Activated B cell treated with CpG ODN at 0.5 μM for 24 hours (primary cell): ENCODE measurements at regions not wholly inside any gene's neighbourhood (a gene's known extent, or its start where the extent isn't known, plus 50 kb on each side); places are given as distances from the start of the nearest gene placed in this dataset.

Source experiments
- ATAC-seq: fragments of 200-7000 bp; cut with Tn5 transposase; one replicate; pipeline ENCODE4 v1.10.0; 2021; ENCODE audit warnings: low read depth, mild to moderate bottlenecking, moderate library complexity
- CTCF ChIA-PET: fragments of 350-600 bp; sonication (Branson Sonifier 250); formaldehyde crosslinking; loops from one replicate; lab custom pipeline; 2021; ENCODE audit warnings: antibody characterized with exemption; lab: Charles Lee
- POLR2A ChIA-PET: fragments of 350-600 bp; sonication (Branson Sonifier 250); formaldehyde crosslinking; loops from one replicate; lab custom pipeline; 2021; ENCODE audit warnings: antibody characterized with exemption; lab: Charles Lee
- DNase-seq: peaks from one replicate; pipeline ENCODE4 v3.0.0; 2022
- H3K27ac Mint-ChIP-seq: one replicate; pipeline ENCODE4 v1.8.0; 2020; ENCODE audit warnings: mixed read lengths
- H3K27me3 Mint-ChIP-seq: one replicate; pipeline ENCODE4 v1.8.0; 2021; ENCODE audit warnings: mixed read lengths
- H3K36me3 Mint-ChIP-seq: one replicate; pipeline ENCODE4 v1.8.0; 2021; ENCODE audit warnings: low read depth, mixed read lengths
- H3K4me1 Mint-ChIP-seq: one replicate; pipeline ENCODE4 v1.8.0; 2021; ENCODE audit warnings: mixed read lengths
- H3K4me3 Mint-ChIP-seq: one replicate; pipeline ENCODE4 v1.8.0; 2020; ENCODE audit warnings: mild to moderate bottlenecking, mixed read lengths
- H3K9me3 Mint-ChIP-seq: one replicate; pipeline ENCODE4 v1.8.0; 2020; ENCODE audit warnings: mixed read lengths
- intact Hi-C: fragments of 100-400 bp; cut with micrococcal nuclease; formaldehyde crosslinking; loops from one replicate; pipeline ENCODE4 v1.15.1; 2024
- TF ChIP-seq, protein P1 (sequence below): fragments of 200-600 bp; IDR thresholded peaks from one replicate; pipeline ENCODE4 v1.8.0; 2022; ENCODE audit warnings: antibody characterized with exemption, mild to moderate bottlenecking

GRCh38 chr10:78868861-78869260 lies 199.9 kb upstream of the ZMIZ1 start:
- intact Hi-C loops: no loop called here
- ChIA-PET POLR2A (no interaction called here), CTCF (no interaction called here)
- H3K36me3 Mint-ChIP-seq: no peaks in the 10 kb centered on the region
- H3K9me3 Mint-ChIP-seq: no peaks in the 10 kb centered on the region
- H3K4me1 Mint-ChIP-seq: no peaks in the 10 kb centered on the region
- DNase-seq: no peak
- peaks cover 25% of the 10 kb centered on the region for H3K27me3 Mint-ChIP-seq
- TF ChIP-seq, protein P1, sequence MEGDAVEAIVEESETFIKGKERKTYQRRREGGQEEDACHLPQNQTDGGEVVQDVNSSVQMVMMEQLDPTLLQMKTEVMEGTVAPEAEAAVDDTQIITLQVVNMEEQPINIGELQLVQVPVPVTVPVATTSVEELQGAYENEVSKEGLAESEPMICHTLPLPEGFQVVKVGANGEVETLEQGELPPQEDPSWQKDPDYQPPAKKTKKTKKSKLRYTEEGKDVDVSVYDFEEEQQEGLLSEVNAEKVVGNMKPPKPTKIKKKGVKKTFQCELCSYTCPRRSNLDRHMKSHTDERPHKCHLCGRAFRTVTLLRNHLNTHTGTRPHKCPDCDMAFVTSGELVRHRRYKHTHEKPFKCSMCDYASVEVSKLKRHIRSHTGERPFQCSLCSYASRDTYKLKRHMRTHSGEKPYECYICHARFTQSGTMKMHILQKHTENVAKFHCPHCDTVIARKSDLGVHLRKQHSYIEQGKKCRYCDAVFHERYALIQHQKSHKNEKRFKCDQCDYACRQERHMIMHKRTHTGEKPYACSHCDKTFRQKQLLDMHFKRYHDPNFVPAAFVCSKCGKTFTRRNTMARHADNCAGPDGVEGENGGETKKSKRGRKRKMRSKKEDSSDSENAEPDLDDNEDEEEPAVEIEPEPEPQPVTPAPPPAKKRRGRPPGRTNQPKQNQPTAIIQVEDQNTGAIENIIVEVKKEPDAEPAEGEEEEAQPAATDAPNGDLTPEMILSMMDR: no peak
- H3K4me3 Mint-ChIP-seq: no peak overlapping the region
- no peak overlapping the region for H3K27ac Mint-ChIP-seq
- ATAC-seq: no peak

DNA sequence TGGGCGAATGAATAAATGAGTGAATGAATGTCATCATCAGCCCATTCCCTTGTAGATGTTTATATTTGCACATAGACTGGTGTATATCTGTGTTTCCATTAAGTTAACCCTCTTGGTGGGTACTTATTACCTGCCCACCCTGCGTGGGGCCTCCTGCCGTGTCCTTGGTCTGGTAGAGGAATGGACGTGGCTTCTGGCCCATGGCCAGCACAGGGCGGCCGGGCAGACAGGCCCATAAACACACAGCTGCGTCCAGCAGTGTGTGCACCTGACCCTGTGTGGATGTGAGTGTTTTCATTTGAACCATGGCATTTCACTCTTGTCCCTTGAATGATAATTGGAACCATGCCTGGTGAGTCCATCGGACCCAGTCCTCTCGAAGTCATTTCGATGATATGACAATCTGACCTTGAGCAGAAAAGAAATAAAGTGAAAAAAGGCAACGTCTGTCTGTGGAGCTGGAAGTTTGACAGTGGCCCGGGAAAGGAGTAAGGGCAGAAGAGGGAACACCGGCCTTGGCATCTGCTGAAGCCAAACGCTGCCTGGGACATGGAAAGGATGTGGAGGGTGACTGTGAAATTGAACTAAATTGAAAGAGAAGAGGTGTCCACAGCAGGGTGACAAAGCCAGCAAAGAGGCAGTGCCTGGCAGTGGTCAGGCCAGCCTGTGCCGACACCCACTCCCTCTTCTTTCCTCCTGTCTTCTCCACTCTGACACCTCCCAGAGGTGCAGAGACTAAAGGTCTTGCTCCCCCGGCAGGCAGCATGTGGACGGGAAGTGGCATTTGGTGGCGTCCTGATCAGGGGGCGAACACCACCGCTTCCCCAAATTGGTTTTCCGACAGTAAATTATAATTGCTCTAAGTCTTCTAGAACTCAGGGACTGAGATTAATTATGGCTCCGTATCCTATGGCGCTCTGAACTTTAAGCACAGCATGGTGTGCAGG lies 199.0 kb upstream of the ZMIZ1 start:
- ATAC-seq: no peak
- POLR2A ChIA-PET: no interaction called here
- H3K36me3 Mint-ChIP-seq: no peaks in the 10 kb centered on the region

DNA sequence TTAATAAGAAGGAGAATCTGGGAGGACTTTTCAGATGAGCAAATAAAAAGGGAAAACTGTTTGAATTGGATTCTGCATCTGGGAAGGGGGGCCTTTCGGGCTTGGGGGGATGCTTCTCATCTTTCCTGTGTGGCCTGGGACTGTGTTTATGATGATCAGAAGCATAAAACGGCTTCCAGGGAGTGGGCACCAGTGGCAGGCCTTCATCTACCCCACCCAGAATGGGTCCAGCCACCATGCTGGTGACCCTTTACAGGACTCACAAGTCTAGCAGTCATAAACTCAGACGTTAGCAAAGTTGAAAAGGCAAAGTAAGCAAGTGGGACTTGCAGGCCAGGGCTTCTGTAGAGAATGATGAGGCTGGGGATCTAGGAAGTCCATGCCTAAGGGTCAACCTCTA lies 198.3 kb upstream of the ZMIZ1 start:
- no peak for ATAC-seq
- CTCF ChIA-PET: no interaction called here
- POLR2A ChIA-PET: no interaction called here

More for the DNA sequence above, 199.0 kb upstream of the ZMIZ1 start:
- Mint-ChIP-seq H3K27ac (no peak overlapping the region), H3K9me3 (no peaks in the 10 kb centered on the region), H3K4me1 (no peaks in the 10 kb centered on the region), H3K27me3 (peaks cover 32% of the 10 kb centered on the region), H3K4me3 (no peak overlapping the region)
- TF ChIP-seq, protein P1: no peak
- intact Hi-C loops: no loop called here
- DNase-seq: no peak
- CTCF ChIA-PET: no interaction called here

GRCh38 chr10:78871796-78872195 lies 197.0 kb upstream of the ZMIZ1 start:
- no peak overlapping the region for H3K4me3 Mint-ChIP-seq
- TF ChIP-seq, protein P1: no peak
- intact Hi-C loops: no loop called here
- no peak overlapping the region for H3K27ac Mint-ChIP-seq
- H3K27me3 Mint-ChIP-seq: peaks cover 40% of the 10 kb centered on the region
- H3K9me3 Mint-ChIP-seq: no peaks in the 10 kb centered on the region
- ChIA-PET POLR2A (no interaction called here), CTCF (no interaction called here)
- ATAC-seq (no peak), DNase-seq (no peak)
- H3K4me1 Mint-ChIP-seq: no peaks in the 10 kb centered on the region
- H3K36me3 Mint-ChIP-seq: no peaks in the 10 kb centered on the region

More for the DNA sequence above, 198.3 kb upstream of the ZMIZ1 start:
- Mint-ChIP-seq H3K9me3 (no peaks in the 10 kb centered on the region), H3K27ac (no peak overlapping the region), H3K27me3 (peaks cover 36% of the 10 kb centered on the region), H3K36me3 (no peaks in the 10 kb centered on the region), H3K4me3 (no peak overlapping the region), H3K4me1 (no peaks in the 10 kb centered on the region)
- TF ChIP-seq, protein P1: no peak
- intact Hi-C loops: no loop called here
- no peak for DNase-seq

GRCh38 chr10:78873413-78873812 lies 195.4 kb upstream of the ZMIZ1 start:
- no peak for DNase-seq
- Mint-ChIP-seq H3K27me3 (peaks cover 45% of the 10 kb centered on the region), H3K36me3 (no peaks in the 10 kb centered on the region), H3K9me3 (no peaks in the 10 kb centered on the region), H3K4me3 (no peak overlapping the region), H3K27ac (no peak overlapping the region), H3K4me1 (no peaks in the 10 kb centered on the region)
- ChIA-PET POLR2A (no interaction called here), CTCF (no interaction called here)
- TF ChIP-seq, protein P1: no peak
- ATAC-seq: no peak
- intact Hi-C loops: no loop called here
